NCI-H187 treated with DMSO at 0.1 percent for 48 hours (cell line): ENCODE measurements at regions not wholly inside any gene's neighbourhood (a gene's known extent, or its start where the extent isn't known, plus 50 kb on each side); places are given as distances from the start of the nearest gene placed in this dataset.
"Not testable (repeated sequence)": the region's sequence is repeated elsewhere in the genome, so short reads cannot be mapped to it uniquely, and the experiment has no call there.

ENCODE experiments used
- DNase-seq: peaks from one replicate; lab custom pipeline; 2025; lab: John Stamatoyannopoulos, UW

GRCh38 chr5:62155988-62156387 is 150.0 kb upstream of the KIF2A start:
- no peak for DNase-seq

- DNase-seq, result peak; percentile 20
Measured at GRCh38 chr5:62167561-62168057, 138.4 kb upstream of the KIF2A start.

- DNase-seq, result no peak
Measured at GRCh38 chr5:62168506-62169281, 137.3 kb upstream of the KIF2A start.

- no peak for DNase-seq
Measured at GRCh38 chr5:62178258-62178657, 127.7 kb upstream of the KIF2A start.

GRCh38 chr5:62182802-62183201 is 123.2 kb upstream of the KIF2A start:
- DNase-seq, result no peak

- DNase-seq, result no peak
Measured at GRCh38 chr5:62183727-62184126, 122.3 kb upstream of the KIF2A start.

GRCh38 chr5:62184444-62184843 is 121.6 kb upstream of the KIF2A start:
- DNase-seq, result no peak

GRCh38 chr5:62190173-62190572 is 115.8 kb upstream of the KIF2A start:
- no peak for DNase-seq

- DNase-seq, result no peak
Measured at GRCh38 chr5:62190931-62191330, 115.1 kb upstream of the KIF2A start.

GRCh38 chr5:62192958-62193357 is 113.0 kb upstream of the KIF2A start:
- no peak for DNase-seq

GRCh38 chr5:62196532-62196931 is 109.5 kb upstream of the KIF2A start:
- not testable (repeated sequence) for DNase-seq

GRCh38 chr5:62197697-62198096 is 108.3 kb upstream of the KIF2A start:
- DNase-seq, result no peak

GRCh38 chr5:62198421-62198820 is 107.6 kb upstream of the KIF2A start:
- no peak for DNase-seq

GRCh38 chr5:62199792-62200716 is 106.0 kb upstream of the KIF2A start:
- DNase-seq, result no peak

- DNase-seq, result no peak
Measured at GRCh38 chr5:62206150-62206829, 99.7 kb upstream of the KIF2A start.

- DNase-seq, result no peak
Measured at GRCh38 chr5:62208218-62208852, 97.7 kb upstream of the KIF2A start.

GRCh38 chr5:62211405-62211804 is 94.6 kb upstream of the KIF2A start:
- DNase-seq, result no peak

- no peak for DNase-seq
Measured at GRCh38 chr5:62212648-62213047, 93.4 kb upstream of the KIF2A start.

- DNase-seq, result no peak
Measured at GRCh38 chr5:62214701-62215100, 91.3 kb upstream of the KIF2A start.

- DNase-seq, result not testable (repeated sequence)
Measured at GRCh38 chr5:62216603-62217002, 89.4 kb upstream of the KIF2A start.

GRCh38 chr5:62217095-62217494 is 88.9 kb upstream of the KIF2A start:
- DNase-seq, result not testable (repeated sequence)

- DNase-seq, result not testable (repeated sequence)
Measured at GRCh38 chr5:62218860-62219259, 87.1 kb upstream of the KIF2A start.
